ENCODE measurements at regions not wholly inside any gene's neighbourhood (a gene's known extent, or its start where the extent isn't known, plus 50 kb on each side); places are given as distances from the start of the nearest gene placed in this dataset.
"Not testable (repeated sequence)": the region's sequence is repeated elsewhere in the genome, so short reads cannot be mapped to it uniquely, and the experiment has no call there.

DNA sequence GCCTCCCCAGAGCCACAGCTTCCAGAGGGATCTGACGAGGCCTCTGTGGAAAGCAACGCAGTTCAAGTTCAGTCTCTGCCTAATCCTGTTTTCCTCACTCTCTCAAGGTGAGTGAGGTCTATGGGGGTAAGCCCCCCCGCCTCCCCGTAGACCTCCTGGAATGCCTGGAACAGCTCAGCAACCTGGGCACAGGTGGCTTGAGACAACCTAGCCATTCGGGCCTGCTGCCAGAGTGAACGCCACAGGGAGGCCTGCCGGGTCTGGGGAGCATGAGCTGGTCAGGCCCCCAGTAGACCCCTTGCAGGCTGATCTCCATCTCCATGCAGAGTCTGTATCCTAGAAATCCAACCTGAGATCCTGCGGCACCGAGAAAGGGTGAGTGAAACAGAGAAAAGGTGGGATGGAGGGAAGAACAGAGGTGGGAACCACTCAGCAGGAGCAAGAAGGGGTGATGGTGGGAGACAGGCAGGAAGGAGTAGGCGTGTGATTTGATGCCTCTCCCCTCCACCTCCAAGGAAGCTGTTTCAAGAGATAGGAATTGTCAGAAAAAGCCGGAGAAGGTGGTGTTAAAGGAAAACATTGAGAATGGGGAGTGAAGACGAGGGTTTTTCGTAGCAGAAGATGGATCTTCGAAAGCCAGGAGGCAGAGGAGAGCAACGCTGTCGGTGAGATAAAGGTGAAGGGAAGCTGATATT lies 123.1 kb upstream of the PRMT8 start:
- no peak for DNase-seq (ENCODE audit: low spot score)

DNA sequence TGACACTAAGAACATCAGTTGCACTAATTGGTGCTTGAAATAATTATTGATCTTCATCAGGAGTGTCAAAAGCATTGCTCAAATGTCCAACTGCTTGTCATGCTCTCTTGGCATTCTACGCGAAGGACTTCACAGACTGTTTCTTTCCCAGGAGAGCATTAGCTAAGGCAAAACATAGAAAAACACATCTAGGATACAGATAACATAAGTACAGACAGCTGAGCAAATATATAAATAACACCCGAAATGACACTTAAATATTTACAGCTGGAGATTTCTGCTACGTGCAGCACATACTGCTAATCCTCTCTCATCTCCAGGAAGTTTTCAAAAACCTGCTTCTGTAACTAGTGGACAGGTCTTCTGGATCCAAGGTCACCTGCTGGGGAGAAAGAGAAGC lies 120.0 kb upstream of the PRMT8 start:
- DNase-seq (ENCODE audit: low spot score), result no peak

DNA sequence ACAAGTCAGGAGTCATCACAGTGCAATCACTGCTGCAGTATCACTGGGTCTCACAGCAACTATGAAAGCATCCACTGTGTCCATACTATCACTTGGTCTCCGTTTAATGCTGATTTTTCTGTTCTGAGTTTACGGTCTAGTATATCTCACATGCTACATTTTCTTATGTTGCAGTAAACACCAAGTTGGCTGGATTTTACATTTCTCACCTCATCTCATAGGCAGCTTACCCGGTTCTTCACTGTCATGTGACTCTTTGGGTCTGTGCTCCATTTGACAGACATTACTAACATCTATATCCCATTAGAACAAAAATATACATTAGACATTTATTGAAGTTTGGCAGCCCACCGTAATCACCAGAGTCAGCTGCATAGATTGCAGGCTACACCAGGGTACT lies 115.7 kb upstream of the PRMT8 start:
- no peak for DNase-seq (ENCODE audit: low spot score)

DNA sequence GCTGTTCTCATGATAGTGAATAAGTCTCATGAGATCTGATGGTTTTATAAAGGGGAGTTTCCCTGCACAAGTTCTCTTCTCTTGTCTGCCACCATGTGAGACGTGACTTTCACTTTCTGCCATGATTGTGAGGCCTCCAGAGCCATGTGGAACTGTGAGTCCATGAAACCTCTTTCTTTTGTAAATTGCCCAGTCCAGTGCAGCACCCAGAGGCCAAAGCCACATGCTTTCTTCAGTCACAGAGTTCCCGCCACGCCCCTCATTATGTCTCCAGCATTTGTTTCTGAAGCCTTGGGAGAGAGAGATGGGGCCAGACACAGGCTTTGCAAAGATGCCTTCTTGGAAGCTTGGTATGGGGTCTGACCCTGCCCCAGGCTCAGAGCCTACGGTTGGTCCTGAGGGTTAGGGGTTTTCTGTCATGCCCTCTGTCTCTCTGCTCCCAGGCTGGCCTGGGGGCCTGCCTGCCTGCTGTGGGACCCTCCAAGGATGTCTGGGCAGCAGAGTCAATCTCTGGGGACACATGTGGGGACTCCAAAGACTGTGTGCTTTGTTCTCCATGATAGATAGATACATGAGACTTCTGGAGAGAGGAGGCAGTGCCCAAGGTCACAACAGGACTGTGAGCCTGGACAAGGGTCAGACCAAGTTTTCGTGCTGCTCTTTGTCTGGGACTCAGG lies 114.1 kb upstream of the PRMT8 start:
- no peak for DNase-seq (ENCODE audit: low spot score)

DNA sequence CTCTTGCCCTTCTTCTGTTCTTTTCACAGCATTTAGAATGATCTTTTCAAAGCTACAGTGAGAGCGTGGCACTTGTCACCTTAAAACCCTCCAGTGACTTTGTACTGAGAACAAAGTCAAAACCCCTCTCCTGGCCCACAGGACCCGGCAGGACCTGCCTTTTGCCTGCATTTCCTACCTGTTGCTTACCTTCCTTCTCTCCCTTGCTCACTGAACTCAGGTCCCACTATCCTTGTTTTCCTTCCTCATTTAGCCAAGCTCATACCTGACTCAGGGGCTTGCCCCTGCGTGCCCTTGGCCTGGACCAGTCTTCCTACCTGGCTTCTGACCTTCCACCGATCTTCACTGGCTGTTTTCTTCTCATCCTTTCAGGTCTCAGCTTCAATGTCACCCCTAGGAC lies 112.3 kb upstream of the PRMT8 start:
- DNase-seq (ENCODE audit: low spot score), result no peak

DNA sequence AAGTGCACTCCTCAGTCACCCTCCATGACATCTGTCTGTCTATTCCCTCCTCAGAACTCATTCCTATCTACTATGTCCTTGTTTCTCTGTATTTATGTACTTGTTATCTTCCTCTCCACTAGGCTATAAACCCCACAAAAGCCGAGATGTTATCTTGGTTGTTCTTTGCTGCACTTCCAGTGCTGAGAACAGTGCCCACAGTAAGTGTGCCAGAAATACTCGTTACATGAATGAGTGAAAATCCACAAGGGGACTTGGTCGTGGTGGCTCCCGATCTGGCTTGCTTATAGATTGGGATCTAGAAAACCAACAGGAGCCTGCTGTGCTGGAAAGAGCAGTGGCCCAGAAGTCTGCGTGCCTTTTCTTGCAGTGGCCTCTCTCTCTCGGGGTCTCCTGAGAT lies 111.9 kb upstream of the PRMT8 start:
- no peak for DNase-seq (ENCODE audit: low spot score)

DNA sequence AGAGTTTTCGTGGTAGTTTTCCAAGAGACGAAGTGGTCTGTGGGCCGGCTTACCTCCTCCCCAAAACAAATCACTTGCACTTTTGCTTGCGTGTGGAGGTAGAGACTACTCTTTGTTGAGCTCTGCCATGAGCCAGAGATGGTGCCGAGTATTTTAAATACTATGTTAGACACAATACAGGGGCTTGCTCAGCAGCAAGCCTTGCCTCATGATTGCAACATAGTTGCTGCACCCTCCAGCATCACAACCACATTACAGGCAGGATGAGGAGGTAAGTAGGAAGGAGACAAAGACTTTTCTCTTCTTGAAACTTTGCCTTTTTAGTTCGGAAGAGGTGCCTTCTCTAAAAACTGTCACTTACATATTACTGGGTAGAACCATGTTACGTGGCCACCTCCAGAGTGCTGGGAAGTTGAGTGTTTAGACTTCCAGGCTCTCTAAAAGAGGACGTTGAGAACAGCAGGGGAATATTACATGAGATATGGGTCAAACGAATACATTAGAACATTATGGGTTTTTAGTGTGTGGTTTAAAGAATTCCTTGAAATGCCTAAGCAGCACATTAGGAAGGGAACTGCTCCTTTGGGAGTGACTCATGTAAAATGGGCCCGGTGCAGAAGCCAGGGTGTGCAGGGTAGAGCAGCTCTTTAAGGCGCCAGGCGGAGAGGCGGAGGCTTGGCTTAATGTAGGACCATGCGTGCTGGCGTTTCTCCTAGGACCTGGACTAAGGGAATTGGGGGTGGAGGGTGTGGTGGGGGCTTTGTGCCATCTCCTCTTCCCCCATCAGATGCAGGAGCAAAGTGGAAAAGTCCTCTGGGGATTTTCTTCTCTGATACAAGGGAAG lies 110.6 kb upstream of the PRMT8 start:
- DNase-seq (ENCODE audit: low spot score), result peak; percentile 43

DNA sequence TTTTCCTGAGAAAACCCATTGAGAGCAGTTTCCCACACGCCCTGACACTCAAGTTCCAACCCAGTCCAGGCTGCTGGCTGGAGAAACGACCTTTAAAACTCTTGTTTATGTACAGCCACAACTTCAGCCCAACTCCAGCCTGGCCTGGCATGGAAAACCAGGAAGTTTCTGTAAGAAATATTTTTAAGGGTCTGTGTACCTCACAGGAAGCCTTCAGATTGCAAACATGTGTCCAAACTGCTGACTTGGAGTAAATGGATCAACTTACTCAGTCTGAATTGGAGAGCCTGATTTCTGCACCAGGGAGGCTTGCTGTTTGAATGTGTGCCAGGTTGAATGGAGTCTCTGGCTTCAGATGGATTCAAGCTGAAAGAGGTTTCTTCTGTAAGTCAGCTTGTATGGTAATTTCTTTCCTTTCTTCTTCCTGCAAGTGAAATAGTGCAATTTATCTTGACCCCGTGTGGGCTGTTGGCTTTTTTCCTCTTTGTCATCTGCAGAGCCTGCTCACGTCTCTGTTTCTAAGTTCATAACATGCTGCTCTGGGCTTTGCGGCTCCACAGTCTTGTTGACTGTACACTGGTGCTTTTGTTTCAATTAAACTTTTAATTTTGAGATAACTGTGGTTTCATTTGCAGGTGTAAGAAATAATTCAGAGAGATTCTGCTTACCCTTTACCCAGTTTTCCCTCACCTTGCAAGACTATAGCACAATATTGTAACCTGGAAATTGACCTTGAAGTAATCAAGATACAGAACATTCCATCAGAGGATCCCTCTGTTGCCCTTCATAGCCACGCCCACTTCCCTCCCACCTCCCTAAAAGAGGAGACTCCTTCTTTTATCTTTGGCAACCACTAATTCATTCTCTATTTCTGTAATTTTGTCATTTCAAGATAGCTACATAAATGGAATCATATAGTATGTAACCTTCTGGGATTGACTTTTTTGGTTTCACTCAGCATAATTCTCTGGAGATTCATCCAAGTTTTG lies 109.7 kb upstream of the PRMT8 start:
- no peak for DNase-seq (ENCODE audit: low spot score)

DNA sequence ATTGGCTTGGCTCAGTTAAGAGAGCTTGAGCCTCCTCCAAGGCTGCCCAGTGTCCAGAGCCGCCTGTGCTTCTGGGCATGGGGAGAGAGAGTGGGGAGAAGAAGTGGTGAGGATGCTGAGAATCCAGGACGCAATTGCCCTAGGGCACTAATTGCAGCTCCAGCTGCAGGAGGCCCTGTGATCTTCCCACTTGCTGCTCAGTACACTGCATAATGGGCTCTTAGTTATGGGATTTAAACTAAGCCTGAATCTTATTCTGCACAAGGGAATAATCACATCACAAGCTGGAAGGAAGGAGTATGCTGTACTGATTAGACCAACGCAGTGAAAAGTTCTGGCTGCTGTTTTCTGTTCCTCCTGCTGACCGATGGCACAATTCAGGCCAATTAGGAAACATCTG lies 101.0 kb upstream of the PRMT8 start:
- DNase-seq (ENCODE audit: low spot score), result no peak

DNA sequence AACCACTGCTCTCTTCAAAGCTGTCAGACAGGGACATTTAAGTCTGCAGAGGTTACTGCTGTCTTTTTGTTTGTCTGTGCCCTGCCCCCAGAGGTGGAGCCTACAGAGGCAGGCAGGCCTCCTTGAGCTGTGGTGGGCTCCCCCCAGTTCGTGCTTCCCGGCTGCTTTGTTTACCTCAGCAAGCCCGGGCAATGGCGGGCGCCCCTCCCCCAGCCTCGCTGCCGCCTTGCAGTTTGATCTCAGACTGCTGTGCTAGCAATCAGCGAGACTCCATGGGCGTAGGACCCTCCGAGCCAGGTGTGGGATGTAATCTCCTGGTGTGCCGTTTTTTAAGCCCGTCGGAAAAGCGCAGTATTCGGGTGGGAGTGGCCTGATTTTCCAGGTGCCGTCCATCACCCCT lies 93.4 kb upstream of the PRMT8 start:
- DNase-seq (ENCODE audit: low spot score), result not testable (repeated sequence)

DNA sequence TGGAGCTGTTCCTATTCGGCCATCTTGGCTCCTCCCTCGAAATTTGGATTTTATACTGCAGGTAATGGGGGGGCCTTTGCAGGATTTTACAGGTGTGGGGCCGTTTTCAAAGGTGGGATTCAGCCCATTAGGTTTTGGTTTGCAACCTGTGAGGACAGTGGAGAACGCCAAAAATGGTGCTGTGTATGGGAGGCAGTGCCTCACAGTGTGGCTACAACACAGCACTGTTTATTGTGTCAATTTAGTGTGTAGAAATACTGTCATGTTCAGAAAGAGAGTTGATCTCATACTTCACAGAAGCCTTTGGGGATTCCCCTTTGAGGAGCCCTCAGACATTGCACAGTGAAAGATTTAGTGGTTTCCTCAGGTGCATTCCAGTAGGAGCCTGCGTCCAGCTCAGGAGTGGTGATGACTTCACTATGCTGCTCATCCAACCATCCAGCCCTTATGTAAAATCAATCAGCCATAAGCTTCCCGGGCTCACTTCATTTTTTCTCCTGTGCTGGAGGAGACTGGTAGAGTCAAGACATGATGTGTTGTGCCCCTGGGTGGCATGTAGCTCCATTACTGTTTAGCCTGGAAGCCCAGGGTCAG lies 92.7 kb upstream of the PRMT8 start:
- DNase-seq (ENCODE audit: low spot score), result no peak

DNA sequence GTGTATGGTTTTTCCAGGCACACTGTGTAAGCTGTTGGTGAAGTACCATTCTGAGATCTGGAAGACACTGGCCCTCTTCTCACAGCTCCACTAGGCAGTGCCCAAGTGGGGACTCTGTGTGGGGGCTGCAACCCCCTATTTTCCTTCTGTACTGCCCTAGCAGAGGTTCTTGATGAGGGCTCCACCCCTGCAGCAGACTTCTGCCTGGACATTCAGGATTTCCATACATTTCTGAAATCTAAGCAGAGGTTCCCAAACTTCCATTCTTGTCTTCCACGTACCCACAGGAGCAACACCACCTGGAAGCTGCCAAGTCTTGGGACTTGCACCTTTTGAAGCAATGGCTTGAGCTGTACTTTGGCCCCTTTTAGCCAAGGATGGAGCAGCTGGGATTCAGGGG lies 85.2 kb upstream of the PRMT8 start:
- no peak for DNase-seq (ENCODE audit: low spot score)

DNA sequence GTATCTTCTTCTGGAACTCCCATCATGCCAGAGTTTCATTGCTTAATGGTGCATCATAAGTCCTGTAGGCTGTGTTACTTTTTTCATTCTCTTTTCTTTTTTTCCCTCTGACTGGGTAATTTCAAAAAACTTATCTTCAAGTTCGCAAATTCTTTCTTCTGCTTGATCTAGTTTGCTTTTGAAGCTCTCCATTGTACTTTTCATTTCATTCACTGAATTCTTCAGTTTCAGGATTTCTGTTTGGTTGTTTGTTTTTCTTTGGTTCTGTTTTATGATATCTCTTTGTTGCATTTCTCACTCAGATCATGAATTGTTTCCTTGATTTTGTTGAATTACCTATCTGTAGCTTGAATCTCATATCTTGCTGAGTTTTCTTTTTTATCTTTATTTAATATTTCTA lies 83.3 kb upstream of the PRMT8 start:
- DNase-seq (ENCODE audit: low spot score), result no peak

DNA sequence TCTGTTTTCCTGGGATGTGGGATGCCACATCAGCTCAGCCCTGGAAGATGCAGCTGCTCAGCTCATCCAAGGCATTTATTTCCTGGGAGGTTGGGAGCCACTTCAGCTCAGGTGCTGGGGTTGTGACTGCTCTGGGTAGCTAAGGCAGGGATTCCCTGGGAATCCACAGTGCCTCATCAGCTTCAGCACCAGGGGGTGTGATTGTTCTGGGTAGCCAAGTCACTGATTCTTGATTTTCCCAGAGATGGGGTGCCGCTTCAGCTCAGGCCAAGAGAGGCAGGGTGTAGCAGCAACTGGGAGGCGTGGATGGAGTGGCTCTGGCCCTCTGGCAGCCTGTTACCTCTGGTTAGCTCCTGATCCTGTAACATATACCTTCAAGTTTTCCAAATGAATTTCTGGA lies 81.3 kb upstream of the PRMT8 start:
- no peak for DNase-seq (ENCODE audit: low spot score)

DNA sequence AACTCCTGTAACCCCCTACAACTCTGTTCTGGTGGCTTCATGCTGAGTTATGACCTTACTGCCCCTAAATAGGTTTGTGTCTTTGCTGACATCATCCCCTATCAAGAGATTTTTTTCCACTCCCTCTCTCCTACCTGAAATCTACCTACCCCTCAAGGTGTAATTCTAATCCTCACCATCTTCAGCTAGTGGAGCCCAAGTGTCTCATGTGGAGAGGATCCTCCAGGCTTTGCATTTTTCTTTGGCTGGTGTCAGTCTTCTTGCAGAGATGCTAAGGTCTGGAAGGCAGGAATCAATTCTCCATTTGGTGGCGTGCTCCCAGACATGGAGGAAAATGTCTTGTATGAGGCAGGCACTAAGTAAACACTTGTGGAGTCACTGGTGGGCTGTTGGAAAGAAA lies 74.8 kb upstream of the PRMT8 start:
- DNase-seq (ENCODE audit: low spot score), result no peak

DNA sequence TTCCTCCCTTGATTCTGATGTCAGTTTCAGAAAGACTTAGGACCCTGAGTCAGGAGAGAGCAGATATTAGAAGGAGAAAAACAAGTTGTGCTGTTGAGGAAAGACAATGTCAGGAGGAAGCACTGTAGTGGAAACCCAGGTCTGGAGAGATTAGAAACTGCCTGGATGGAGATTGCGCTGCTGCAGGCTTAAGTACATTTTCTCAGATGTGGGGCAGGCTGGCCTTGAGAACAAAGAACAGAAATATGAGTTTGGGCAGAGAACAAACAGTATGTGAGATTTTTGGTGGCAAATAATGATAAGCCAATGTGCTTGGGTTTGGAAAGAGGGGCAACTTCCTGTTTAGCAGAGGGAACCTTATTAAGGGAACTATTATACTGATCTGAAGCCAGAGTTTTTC lies 74.3 kb upstream of the PRMT8 start:
- no peak for DNase-seq (ENCODE audit: low spot score)

DNA sequence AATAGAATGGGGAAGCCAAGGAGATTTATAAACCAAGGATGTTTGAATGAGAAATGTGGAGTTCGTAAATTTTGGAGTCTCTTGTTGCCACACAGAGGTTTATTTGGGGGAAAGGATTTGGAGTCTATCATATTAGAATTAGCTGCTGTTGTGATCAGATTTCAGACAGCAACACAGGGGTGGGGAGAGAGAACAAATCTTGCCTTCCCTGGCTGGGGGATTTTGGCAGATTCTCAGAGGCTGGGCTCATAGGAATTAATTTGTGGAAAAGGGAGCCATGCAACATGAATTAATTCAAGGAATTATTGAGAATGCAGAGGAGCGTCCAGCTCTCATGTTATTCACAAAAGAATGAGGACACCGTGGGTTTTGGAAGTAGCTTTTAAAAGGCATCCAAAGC lies 73.9 kb upstream of the PRMT8 start:
- no peak for DNase-seq (ENCODE audit: low spot score)

DNA sequence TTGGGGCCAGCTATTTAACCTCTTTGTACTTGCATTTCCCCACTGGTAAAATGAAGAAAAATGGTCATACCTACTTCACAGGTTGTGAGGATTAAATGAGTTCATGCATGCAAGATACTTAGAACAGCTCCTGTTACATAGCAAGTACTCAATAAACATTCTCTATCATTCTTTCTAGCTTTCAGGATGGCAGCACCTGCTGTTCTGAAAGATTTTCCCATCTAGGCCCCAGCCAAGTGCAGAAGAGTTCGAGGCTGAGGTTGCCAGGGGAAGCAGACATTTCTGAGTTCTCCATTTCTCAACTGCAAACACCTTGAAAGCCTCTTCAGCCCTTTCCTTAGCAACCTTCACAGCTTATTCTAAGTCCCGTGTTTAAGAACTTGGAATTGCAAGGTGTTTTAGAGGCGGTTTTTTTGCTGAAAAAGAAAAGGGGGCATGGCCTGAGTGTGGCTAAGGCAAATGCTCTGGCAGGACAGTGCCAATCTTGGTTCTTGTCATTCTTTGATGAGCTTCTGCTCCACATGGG lies 73.0 kb upstream of the PRMT8 start:
- DNase-seq (ENCODE audit: low spot score), result no peak

DNA sequence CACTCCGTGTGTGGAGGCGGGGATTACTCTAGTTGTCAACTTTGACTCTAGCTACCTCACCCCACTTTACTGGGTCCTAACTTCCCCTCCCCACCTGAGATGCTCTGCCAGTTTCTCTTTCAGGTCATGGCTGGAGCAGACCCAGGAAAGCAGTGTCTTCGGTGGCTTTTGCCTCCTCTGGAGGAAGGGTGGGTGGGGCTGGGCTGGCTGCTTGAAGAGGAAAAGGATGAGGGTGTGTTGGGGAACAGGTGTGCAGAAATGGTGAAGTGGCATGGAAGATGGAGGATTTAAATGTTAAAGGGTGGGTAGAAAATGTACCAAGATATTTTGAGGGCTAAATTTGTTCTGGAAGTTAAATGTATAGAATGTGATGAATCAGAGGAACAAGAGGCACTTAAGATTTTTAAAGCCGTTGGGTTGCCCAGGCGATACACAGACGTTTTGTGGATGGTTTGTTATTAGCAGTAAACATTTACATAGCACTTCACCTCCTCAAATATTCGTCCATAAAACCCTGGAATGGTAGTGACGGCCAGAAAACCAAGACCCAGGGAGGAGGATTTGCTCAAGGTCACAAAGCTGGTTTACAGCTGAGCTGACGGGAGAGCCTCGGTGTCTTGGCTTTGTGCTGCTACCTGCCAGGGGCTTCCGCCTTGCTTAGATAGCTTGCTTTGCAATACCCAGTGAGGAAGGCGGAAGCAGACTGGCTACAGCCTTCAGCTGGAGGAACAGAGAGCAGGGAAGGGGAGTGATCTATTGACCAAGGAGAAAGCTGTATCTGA lies 72.2 kb upstream of the PRMT8 start:
- DNase-seq (ENCODE audit: low spot score), result no peak

DNA sequence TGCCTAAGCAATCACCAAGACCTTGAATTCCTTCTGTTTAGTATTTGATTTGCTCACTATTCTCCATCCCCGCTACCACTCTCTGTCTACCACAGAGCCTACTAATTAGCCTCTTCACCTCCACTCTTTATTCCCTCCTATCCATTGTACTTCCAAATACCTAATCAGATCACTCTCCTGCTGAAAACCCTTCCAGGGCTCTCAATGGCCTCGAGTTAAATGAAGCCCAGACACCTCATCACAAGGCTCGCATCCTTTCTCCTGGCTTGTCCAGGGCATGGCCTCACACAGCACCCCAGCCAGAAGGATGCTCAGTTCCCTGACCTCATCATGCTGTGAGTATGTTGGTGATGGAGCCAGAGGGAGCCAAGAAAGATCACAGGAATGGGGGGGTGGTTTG lies 71.4 kb upstream of the PRMT8 start:
- no peak for DNase-seq (ENCODE audit: low spot score)

DNA sequence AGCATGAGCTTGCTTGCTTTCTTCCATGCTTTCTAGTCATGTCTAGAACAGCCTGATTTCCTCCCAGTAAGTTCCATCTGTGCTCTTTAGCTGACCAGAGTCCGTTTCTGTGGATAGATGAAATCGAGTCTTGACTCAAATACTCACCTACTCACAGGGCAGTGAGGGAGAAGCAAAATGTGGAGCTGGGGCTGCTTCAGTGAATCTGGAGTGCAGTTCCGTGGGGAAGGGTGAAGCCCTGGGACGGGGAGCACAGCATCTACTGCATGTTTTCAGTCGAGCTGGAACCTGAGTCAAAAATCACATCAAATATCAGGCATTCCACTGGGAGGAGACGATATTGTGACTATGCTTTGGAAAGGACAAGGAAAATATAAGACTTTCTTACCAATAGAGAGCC lies 70.3 kb upstream of the PRMT8 start:
- DNase-seq (ENCODE audit: low spot score), result no peak

Measured in AG08395 (cell line).